ENCODE measurements at regions not wholly inside any gene's neighbourhood (a gene's known extent, or its start where the extent isn't known, plus 50 kb on each side); places are given as distances from the start of the nearest gene placed in this dataset.

GRCh38 chr22:48960576-48960975 lies 867.1 kb downstream of the BRD1 start:
- TF ChIP-seq SPI1 (IDR thresholded peaks at IDR 0.05; ENCODE audit: low read depth, low read length) (no peak), POLR2AphosphoS5 (IDR thresholded peaks at IDR 0.05; ENCODE audit: low read depth, low read length) (no peak), POLR2A (IDR thresholded peaks at IDR 0.05; ENCODE audit: low read depth, low read length) (no peak), TAF1 (IDR thresholded peaks at IDR 0.05; ENCODE audit: low read depth, low read length) (no peak), POU2F2 (IDR thresholded peaks at IDR 0.05; ENCODE audit: low read depth, low read length) (no peak)

All from GM12891 (cell line).